GM12892 (cell line): ENCODE measurements at regions not wholly inside any gene's neighbourhood (a gene's known extent, or its start where the extent isn't known, plus 50 kb on each side); places are given as distances from the start of the nearest gene placed in this dataset.

Experiments
- POLR2A ChIP-seq: IDR thresholded peaks from 2 replicates; pipeline ENCODE4 v1.6.1; 2011; ENCODE audit warnings: low read depth, low read length, control low read depth
- POLR2AphosphoS5 ChIP-seq: IDR thresholded peaks from 2 replicates; pipeline ENCODE4 v1.6.1; 2011; ENCODE audit warnings: low read depth, low read length, control low read depth
- TAF1 ChIP-seq: IDR thresholded peaks from 2 replicates; pipeline ENCODE4 v1.6.1; 2011; ENCODE audit warnings: low read depth, mild to moderate bottlenecking, control low read depth, low read length, borderline replicate concordance

GRCh38 chr6:139863346-139863745 is 488.9 kb upstream of the CITED2 start:
- TF ChIP-seq POLR2AphosphoS5 (no peak), POLR2A (no peak), TAF1 (no peak)
